DLD1 (cell line): ENCODE measurements at regions not wholly inside any gene's neighbourhood (a gene's known extent, or its start where the extent isn't known, plus 50 kb on each side); places are given as distances from the start of the nearest gene placed in this dataset.
"Not testable (repeated sequence)": the region's sequence is repeated elsewhere in the genome, so short reads cannot be mapped to it uniquely, and the experiment has no call there.

Experiments used
- in situ Hi-C: cut with HindIII; loops from 2 replicates; pipeline ENCODE4 v1.10.0; 2017; ENCODE audit warnings: low sequenced_read_pairs

DNA sequence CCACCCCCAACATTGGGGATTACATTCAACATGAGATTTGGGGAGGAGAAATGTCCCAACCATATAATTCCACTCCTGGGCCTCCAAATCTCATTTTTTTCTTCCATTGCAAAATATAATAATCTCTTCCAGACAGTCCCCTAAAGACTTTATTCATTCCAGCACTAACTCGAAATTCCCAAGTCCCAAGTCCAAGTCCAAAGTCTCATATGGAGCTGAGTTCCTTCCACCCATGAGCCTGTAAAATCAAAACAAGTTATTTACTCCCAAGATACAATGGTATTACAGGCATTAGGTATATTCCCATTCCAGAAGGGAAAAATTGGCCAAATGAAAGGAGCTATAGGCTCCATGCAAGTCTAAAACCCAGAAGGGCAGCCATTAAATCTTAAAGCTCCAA is 56.7 kb downstream of the P2RY1 start:
- in situ Hi-C loops: no loop called here

- in situ Hi-C loops: no loop called here
Observed at GRCh38 chr3:152892446-152892845, 57.5 kb downstream of the P2RY1 start.

- in situ Hi-C loops: no loop called here
Observed at GRCh38 chr3:152893647-152894046, 58.7 kb downstream of the P2RY1 start.

GRCh38 chr3:152899306-152899705 is 64.4 kb downstream of the P2RY1 start:
- in situ Hi-C loops: no loop called here

- in situ Hi-C loops: no loop called here
Observed at GRCh38 chr3:152902141-152902669, 67.3 kb downstream of the P2RY1 start.

GRCh38 chr3:152905631-152906030 is 70.7 kb downstream of the P2RY1 start:
- in situ Hi-C loops: no loop called here

GRCh38 chr3:152909180-152909883 is 74.4 kb downstream of the P2RY1 start:
- in situ Hi-C loops: no loop called here

DNA sequence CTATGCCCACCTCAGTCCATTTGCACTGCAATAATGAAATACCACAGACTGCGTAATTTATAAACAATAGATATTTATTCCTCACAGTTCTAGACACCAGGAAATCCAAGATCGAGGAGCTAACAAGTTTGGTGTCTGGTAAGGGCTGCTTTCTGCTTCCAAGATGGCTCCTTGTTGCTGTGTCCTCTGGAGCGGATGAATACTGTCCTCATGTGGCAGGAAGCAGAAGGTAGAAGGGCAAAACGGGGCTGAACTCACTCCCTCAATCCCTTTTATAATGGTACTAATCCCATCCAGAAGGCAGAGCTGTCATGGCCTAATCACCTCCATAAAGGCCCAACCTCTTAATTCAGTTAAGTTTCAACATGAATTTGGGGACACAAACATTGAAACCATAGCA is 75.3 kb downstream of the P2RY1 start:
- in situ Hi-C loops: no loop called here

DNA sequence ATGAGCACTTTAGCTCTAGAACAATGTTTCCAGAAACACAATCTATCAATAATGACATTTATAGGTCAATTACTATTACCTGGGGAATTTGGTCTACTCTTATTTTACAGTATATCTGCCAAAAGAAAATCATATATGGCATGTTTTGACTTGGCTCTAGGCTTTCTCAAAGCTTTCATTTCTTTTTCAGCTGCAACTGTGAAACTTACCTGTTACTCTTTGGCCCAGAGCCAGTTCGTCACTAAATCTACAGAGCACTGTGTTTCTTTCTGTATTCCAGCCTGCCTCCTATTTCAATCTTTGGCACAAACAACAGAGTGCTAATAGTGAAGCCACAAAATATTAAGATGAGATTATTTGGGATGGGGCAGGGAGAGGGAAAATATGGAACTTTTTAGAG is 76.0 kb downstream of the P2RY1 start:
- in situ Hi-C loops: no loop called here

- in situ Hi-C loops: not testable (repeated sequence)
Observed at GRCh38 chr3:152914743-152915142, 79.8 kb downstream of the P2RY1 start.

DNA sequence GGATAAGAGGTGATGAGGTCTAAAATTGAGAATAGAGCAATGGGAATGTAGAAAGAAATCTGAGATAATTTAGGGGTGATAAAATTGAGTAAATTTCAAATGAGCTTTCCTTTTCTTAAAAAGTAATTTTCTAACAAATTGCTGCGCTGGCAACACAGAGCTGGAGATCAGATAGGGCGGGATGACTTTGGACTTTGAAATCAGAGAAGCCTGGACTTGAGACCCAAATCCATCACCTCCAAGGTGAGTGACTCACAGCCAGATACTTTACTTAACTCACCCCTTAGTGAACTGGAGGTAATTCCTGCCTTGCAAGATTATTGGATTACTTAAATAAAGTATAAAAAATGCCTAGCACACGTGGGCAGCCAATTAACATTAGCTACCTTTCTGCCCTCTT is 80.8 kb downstream of the P2RY1 start:
- in situ Hi-C loops: no loop called here

DNA sequence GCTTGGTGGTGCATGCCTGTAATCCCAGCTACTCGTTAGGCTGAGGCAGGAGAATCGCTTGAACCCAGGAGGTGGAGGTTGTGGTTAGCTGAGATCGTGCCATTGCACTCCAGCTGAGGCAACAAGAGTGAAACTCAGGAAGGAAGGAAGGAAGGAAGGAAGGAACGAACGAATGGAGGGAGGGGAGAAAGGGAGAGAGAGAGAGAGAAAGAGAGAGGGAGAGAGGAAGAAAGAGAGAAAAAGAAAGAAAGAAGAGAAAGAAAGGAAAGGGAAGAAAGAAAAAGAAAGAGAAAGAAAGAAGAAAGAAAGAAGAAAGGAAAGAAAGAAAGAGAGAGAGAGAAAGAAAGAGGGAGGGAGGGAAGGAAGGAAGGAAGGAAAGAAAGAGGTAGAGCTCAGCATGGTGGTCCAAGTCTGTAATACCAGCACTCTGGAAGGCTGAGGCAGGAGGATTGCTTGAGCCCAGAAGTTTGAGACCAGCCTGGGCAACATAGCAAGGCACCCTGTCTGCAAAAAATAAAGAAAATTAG is 81.9 kb downstream of the P2RY1 start:
- in situ Hi-C loops: no loop called here

GRCh38 chr3:152921351-152921750 is 86.4 kb downstream of the P2RY1 start:
- in situ Hi-C loops: no loop called here

- in situ Hi-C loops: no loop called here
Observed at GRCh38 chr3:152922554-152922953, 87.6 kb downstream of the P2RY1 start.

- in situ Hi-C loops: no loop called here
Observed at GRCh38 chr3:152927131-152927530, 92.2 kb downstream of the P2RY1 start.

GRCh38 chr3:152930516-152930915 is 95.6 kb downstream of the P2RY1 start:
- in situ Hi-C loops: no loop called here

DNA sequence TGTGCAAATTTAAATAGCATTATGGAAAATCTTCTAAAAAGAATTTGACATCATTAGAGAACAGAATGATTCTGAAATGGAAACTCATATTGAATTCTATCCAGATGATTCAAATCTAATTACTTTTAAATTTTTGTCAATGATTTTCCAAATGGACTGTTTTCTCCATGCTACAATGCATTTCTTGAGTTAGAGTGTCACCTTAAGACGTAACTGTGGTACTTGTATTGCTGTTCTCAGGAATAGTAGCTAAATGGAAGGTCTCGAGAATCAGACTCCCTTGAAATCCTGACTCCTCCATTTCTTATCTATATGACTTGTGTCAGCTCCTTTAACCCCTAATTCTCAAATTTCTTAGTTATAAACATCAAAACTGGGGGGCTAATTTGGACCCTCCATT is 102.3 kb downstream of the P2RY1 start:
- in situ Hi-C loops: no loop called here

DNA sequence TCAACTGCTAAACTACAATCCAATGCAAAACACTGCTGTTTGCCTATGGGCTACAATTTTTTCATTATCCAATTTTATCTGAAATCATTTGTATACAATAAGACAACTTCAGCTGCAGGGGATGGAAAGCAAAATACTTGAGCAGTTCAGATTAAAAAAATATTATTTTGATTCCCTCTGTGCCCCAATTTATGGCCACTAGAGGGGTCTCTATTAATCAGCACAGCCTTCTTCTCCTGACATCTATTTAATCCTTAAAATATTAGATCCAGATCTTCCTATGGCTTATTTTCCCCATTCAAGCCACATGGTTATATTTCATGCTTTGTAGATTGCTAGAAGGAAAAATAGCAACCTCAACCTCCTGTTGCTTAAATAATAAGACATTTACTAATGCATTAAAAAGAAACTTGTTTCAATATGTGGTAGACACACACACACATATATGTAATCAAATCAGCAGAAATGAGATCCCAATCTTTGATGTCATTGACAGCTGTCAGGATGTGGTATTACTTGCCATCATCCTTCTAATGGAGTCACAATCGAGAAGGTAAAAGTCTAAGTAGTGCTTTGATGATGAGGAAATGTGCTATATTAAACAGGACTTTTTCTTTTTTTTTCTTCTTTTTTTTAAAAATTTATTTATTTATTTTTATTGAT is 104.2 kb downstream of the P2RY1 start:
- in situ Hi-C loops: no loop called here

GRCh38 chr3:152941859-152942258 is 106.9 kb downstream of the P2RY1 start:
- in situ Hi-C loops: no loop called here

- in situ Hi-C loops: no loop called here
Observed at GRCh38 chr3:152942366-152942765, 107.4 kb downstream of the P2RY1 start.

DNA sequence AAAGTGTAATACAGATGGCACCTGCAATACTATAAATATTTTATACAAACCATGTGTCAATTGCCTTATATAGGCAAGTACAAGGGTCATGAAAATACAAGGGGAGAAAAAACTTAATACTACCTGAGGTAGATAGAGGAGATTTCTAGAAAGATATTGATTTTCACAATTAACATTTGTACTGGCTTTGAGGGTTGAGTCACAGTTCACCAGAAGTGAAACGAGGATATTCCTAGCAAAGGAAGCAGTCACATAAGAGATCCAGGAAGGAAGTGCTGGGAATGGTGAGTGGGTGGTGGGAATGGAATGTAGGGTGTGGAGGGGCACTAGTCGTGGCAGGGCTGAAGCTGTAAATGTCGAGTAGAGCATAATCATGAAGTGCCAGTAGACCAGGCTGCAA is 108.7 kb downstream of the P2RY1 start:
- in situ Hi-C loops: no loop called here

DNA sequence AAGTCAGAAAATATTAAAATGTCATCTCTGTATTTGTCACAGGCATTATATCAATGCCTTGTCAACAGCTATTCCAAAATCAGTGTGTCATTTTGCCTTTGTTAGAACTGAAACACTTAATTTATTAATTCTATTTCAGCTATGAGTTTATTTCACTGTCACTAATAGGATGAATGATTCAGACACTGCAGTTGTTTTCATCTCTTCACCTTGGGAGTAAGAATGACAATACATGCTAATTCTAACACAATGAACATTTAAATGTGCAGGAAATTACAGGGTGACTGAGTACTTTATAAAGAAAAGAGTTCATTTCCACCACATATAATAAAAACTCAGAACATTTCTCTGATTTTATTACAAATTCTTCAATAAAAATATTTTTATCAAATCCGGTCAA is 109.7 kb downstream of the P2RY1 start:
- in situ Hi-C loops: no loop called here
